BJ (cell line): ENCODE measurements at regions not wholly inside any gene's neighbourhood (a gene's known extent, or its start where the extent isn't known, plus 50 kb on each side); places are given as distances from the start of the nearest gene placed in this dataset.

Experiments
- CTCF ChIA-PET: fragments of 350-600 bp; formaldehyde crosslinking; extraction: SDS; loops from one replicate; lab custom pipeline; 2021; ENCODE audit warnings: antibody characterized with exemption, inconsistent platforms; lab: Yijun Ruan, JAX
- POLR2A ChIA-PET: fragments of 300-600 bp; sonication (Branson Sonifier 250); formaldehyde crosslinking; extraction: SDS; loops from one replicate; lab custom pipeline; 2021; ENCODE audit warnings: antibody characterized with exemption; lab: Charles Lee
- DNase-seq: peaks from one replicate; pipeline ENCODE4 v3.0.0-alpha.2; 2011; ENCODE audit warnings: low read depth
- H3K27me3 ChIP-seq: 2 replicates; pipeline ENCODE4 v1.6.0; 2011; ENCODE audit warnings: low read length; ENCODE audit not compliant: control insufficient read depth, insufficient read depth
- H3K36me3 ChIP-seq: 2 replicates; pipeline ENCODE4 v1.5.1; 2011; ENCODE audit warnings: low read length; ENCODE audit not compliant: control insufficient read depth, insufficient read depth
- H3K4me3 ChIP-seq: 2 replicates; pipeline ENCODE4 v1.5.1; 2011; ENCODE audit warnings: low read depth, mild to moderate bottlenecking, control low read depth, low read length
- CTCF ChIP-seq: IDR thresholded peaks from 2 replicates; pipeline ENCODE4 v1.5.1; 2011; ENCODE audit warnings: low read depth, mild to moderate bottlenecking, control low read depth, inconsistent platforms, low read length, moderate library complexity; ENCODE audit not compliant: insufficient read depth

- ChIA-PET POLR2A (no interaction called here), CTCF (no interaction called here)
- Histone ChIP-seq H3K36me3 (no peaks in the 10 kb centered on the region), H3K4me3 (no peak overlapping the region), H3K27me3 (peaks cover 2% of the 10 kb centered on the region)
- TF ChIP-seq CTCF, result no peak
- no peak for DNase-seq
Observed at GRCh38 chr11:112403432-112403831, 142.8 kb upstream of the PLET1 start.

- CTCF ChIA-PET, result no interaction called here
- H3K27me3 ChIP-seq, result peaks cover 2% of the 10 kb centered on the region
- POLR2A ChIA-PET, result no interaction called here
- TF ChIP-seq CTCF, result no peak
- H3K36me3 ChIP-seq, result no peaks in the 10 kb centered on the region
- no peak for DNase-seq
- no peak overlapping the region for H3K4me3 ChIP-seq
Observed at GRCh38 chr11:112404112-112404511, 143.5 kb upstream of the PLET1 start.

GRCh38 chr11:112408517-112408916 lies 147.9 kb upstream of the PLET1 start:
- DNase-seq, result no peak
- Histone ChIP-seq H3K4me3 (no peak overlapping the region), H3K36me3 (no peaks in the 10 kb centered on the region), H3K27me3 (peaks cover 3% of the 10 kb centered on the region)
- TF ChIP-seq CTCF, result no peak
- CTCF ChIA-PET, result interaction anchor here (0.6 kb wide), 1 partner anchor 45 kb away, joined by 3 read pairs; no protein-coding TSS in a partner anchor
- POLR2A ChIA-PET, result no interaction called here

- DNase-seq, result no peak
- Histone ChIP-seq H3K36me3 (no peaks in the 10 kb centered on the region), H3K27me3 (peaks cover 3% of the 10 kb centered on the region), H3K4me3 (no peak overlapping the region)
- CTCF ChIA-PET, result interaction anchor here (0.6 kb wide), 1 partner anchor 1485 kb away, joined by 3 read pairs; no protein-coding TSS in a partner anchor
- POLR2A ChIA-PET, result no interaction called here
- TF ChIP-seq CTCF, result no peak
Observed at GRCh38 chr11:112410325-112410724, 149.7 kb upstream of the PLET1 start.

GRCh38 chr11:112412383-112412782 lies 151.7 kb upstream of the PLET1 start:
- CTCF ChIA-PET, result interaction anchor here (0.6 kb wide), 1 partner anchor 1754 kb away, joined by 3 read pairs; no protein-coding TSS in a partner anchor
- no peak for DNase-seq
- Histone ChIP-seq H3K27me3 (peaks cover 2% of the 10 kb centered on the region), H3K4me3 (no peak overlapping the region), H3K36me3 (no peaks in the 10 kb centered on the region)
- no peak for TF ChIP-seq CTCF
- POLR2A ChIA-PET, result no interaction called here
